ENCODE measurements at regions not wholly inside any gene's neighbourhood (a gene's known extent, or its start where the extent isn't known, plus 50 kb on each side); places are given as distances from the start of the nearest gene placed in this dataset.
"Not testable (repeated sequence)": the region's sequence is repeated elsewhere in the genome, so short reads cannot be mapped to it uniquely, and the experiment has no call there.

- no peak overlapping the region for H3K4me3 Mint-ChIP-seq
- peaks cover 0 to 5% (median 0%) of the 10 kb centered on the region in 3 donors for H3K27me3 Mint-ChIP-seq (ENCODE audit: low read depth in 3 of 3)
- H3K36me3 Mint-ChIP-seq: no peaks in the 10 kb centered on the region
- no peak for DNase-seq
- H3K27ac Mint-ChIP-seq: no peak overlapping the region
- H3K4me1 Mint-ChIP-seq: no peaks in the 10 kb centered on the region
- no peaks in the 10 kb centered on the region for H3K9me3 Mint-ChIP-seq
Measured at GRCh38 chr2:38243186-38243880, 133.7 kb downstream of the ATL2 start.

GRCh38 chr2:38239452-38239851 is 137.6 kb downstream of the ATL2 start:
- no peak overlapping the region for H3K27ac Mint-ChIP-seq
- H3K4me3 Mint-ChIP-seq: no peak overlapping the region
- H3K4me1 Mint-ChIP-seq: no peaks in the 10 kb centered on the region
- H3K27me3 Mint-ChIP-seq (ENCODE audit: low read depth in 3 of 3): peaks cover 0 to 7% (median 3%) of the 10 kb centered on the region in 3 donors
- DNase-seq: no peak
- no peaks in the 10 kb centered on the region for H3K36me3 Mint-ChIP-seq
- no peaks in the 10 kb centered on the region for H3K9me3 Mint-ChIP-seq

GRCh38 chr2:38238705-38239104 is 138.4 kb downstream of the ATL2 start:
- not testable (repeated sequence) for H3K4me3 Mint-ChIP-seq, H3K4me1 Mint-ChIP-seq, H3K27ac Mint-ChIP-seq, H3K9me3 Mint-ChIP-seq, DNase-seq, H3K36me3 Mint-ChIP-seq
- peaks cover 0 to 10% (median 5%) of the 10 kb centered on the region in 3 donors for H3K27me3 Mint-ChIP-seq (ENCODE audit: low read depth in 3 of 3)

- Mint-ChIP-seq H3K36me3 (no peaks in the 10 kb centered on the region), H3K27me3 (ENCODE audit: low read depth in 3 of 3) (peaks cover 0 to 15% (median 11%) of the 10 kb centered on the region in 3 donors), H3K9me3 (no peaks in the 10 kb centered on the region), H3K27ac (no peak overlapping the region), H3K4me3 (no peak overlapping the region), H3K4me1 (no peaks in the 10 kb centered on the region)
- no peak for DNase-seq
Measured at GRCh38 chr2:38237311-38237710, 139.8 kb downstream of the ATL2 start.

- Mint-ChIP-seq H3K9me3 (no peaks in the 10 kb centered on the region), H3K4me3 (no peak overlapping the region), H3K36me3 (no peaks in the 10 kb centered on the region), H3K27ac (no peak overlapping the region), H3K4me1 (no peaks in the 10 kb centered on the region), H3K27me3 (ENCODE audit: low read depth in 3 of 3) (peaks cover 0 to 11% (median 10%) of the 10 kb centered on the region in 3 donors)
- no peak for DNase-seq
Measured at GRCh38 chr2:38233231-38233983, 143.7 kb downstream of the ATL2 start.

GRCh38 chr2:38232454-38232853 is 144.6 kb downstream of the ATL2 start:
- no peak overlapping the region for H3K4me3 Mint-ChIP-seq
- H3K27me3 Mint-ChIP-seq (ENCODE audit: low read depth in 3 of 3): peaks cover 0 to 11% (median 10%) of the 10 kb centered on the region in 3 donors

GRCh38 chr2:38230756-38231155 is 146.3 kb downstream of the ATL2 start:
- Mint-ChIP-seq H3K9me3 (peaks cover 0 to under 1% (median 0%) of the 10 kb centered on the region in 6 donors), H3K4me3 (no peak overlapping the region), H3K4me1 (no peaks in the 10 kb centered on the region), H3K27me3 (ENCODE audit: low read depth in 3 of 3) (peaks cover 3 to 10% (median 8%) of the 10 kb centered on the region in 3 donors), H3K36me3 (no peaks in the 10 kb centered on the region), H3K27ac (no peak overlapping the region)
- no peak for DNase-seq

More at GRCh38 chr2:38232454-38232853, 144.6 kb downstream of the ATL2 start:
- Mint-ChIP-seq H3K9me3 (no peaks in the 10 kb centered on the region), H3K27ac (no peak overlapping the region), H3K36me3 (no peaks in the 10 kb centered on the region), H3K4me1 (no peaks in the 10 kb centered on the region)
- no peak for DNase-seq

GRCh38 chr2:38228753-38229152 is 148.3 kb downstream of the ATL2 start:
- peaks cover 0 to 2% (median 0%) of the 10 kb centered on the region in 6 donors for H3K9me3 Mint-ChIP-seq
- DNase-seq: no peak
- H3K4me3 Mint-ChIP-seq: no peak overlapping the region
- no peak overlapping the region for H3K27ac Mint-ChIP-seq
- H3K4me1 Mint-ChIP-seq: no peaks in the 10 kb centered on the region
- no peaks in the 10 kb centered on the region for H3K36me3 Mint-ChIP-seq
- H3K27me3 Mint-ChIP-seq (ENCODE audit: low read depth in 3 of 3): peaks cover 9 to 13% (median 9%) of the 10 kb centered on the region in 3 donors

GRCh38 chr2:38224821-38225437 is 149.0 kb upstream of the CYP1B1 start:
- no peaks in the 10 kb centered on the region for H3K4me1 Mint-ChIP-seq
- peaks cover 2 to 5% (median 4%) of the 10 kb centered on the region in 6 donors for H3K9me3 Mint-ChIP-seq
- no peak overlapping the region for H3K27ac Mint-ChIP-seq
- no peak for DNase-seq
- H3K36me3 Mint-ChIP-seq: peaks cover 0 to 3% (median 0%) of the 10 kb centered on the region in 3 donors
- H3K4me3 Mint-ChIP-seq: no peak overlapping the region
- peaks cover 6 to 13% (median 9%) of the 10 kb centered on the region in 3 donors for H3K27me3 Mint-ChIP-seq (ENCODE audit: low read depth in 3 of 3)

GRCh38 chr2:38224181-38224580 is 148.2 kb upstream of the CYP1B1 start:
- Mint-ChIP-seq H3K4me3 (no peak overlapping the region), H3K27ac (no peak overlapping the region), H3K4me1 (no peaks in the 10 kb centered on the region), H3K36me3 (peaks cover 0 to 3% (median 2%) of the 10 kb centered on the region in 3 donors), H3K9me3 (peaks cover 2 to 12% (median 6%) of the 10 kb centered on the region in 6 donors), H3K27me3 (ENCODE audit: low read depth in 3 of 3) (peaks cover 6 to 16% (median 13%) of the 10 kb centered on the region in 3 donors)
- DNase-seq: no peak

- peaks cover 6 to 16% (median 13%) of the 10 kb centered on the region in 3 donors for H3K27me3 Mint-ChIP-seq (ENCODE audit: low read depth in 3 of 3)
- H3K27ac Mint-ChIP-seq: no peak overlapping the region
- no peak overlapping the region for H3K4me3 Mint-ChIP-seq
Measured at GRCh38 chr2:38223256-38223655, 147.3 kb upstream of the CYP1B1 start.

GRCh38 chr2:38220164-38220563 is 144.2 kb upstream of the CYP1B1 start:
- peaks cover 2 to 13% (median 6%) of the 10 kb centered on the region in 6 donors for H3K9me3 Mint-ChIP-seq
- no peak overlapping the region for H3K27ac Mint-ChIP-seq
- H3K27me3 Mint-ChIP-seq (ENCODE audit: low read depth in 3 of 3): peaks cover 7 to 14% (median 10%) of the 10 kb centered on the region in 3 donors
- H3K4me3 Mint-ChIP-seq: no peak overlapping the region
- no peaks in the 10 kb centered on the region for H3K4me1 Mint-ChIP-seq
- no peak for DNase-seq
- H3K36me3 Mint-ChIP-seq: peaks cover 0 to 5% (median 3%) of the 10 kb centered on the region in 3 donors

More at GRCh38 chr2:38223256-38223655, 147.3 kb upstream of the CYP1B1 start:
- no peak for DNase-seq
- H3K36me3 Mint-ChIP-seq: peaks cover 0 to 5% (median 3%) of the 10 kb centered on the region in 3 donors
- H3K9me3 Mint-ChIP-seq: peaks cover 2 to 13% (median 6%) of the 10 kb centered on the region in 6 donors
- no peaks in the 10 kb centered on the region for H3K4me1 Mint-ChIP-seq

GRCh38 chr2:38218995-38219394 is 143.0 kb upstream of the CYP1B1 start:
- Mint-ChIP-seq H3K36me3 (peaks cover 0 to 5% (median 3%) of the 10 kb centered on the region in 3 donors), H3K9me3 (peaks cover 2 to 13% (median 6%) of the 10 kb centered on the region in 6 donors), H3K4me1 (peaks cover 0 to under 1% of the 10 kb centered on the region in 2 donors), H3K4me3 (no peak overlapping the region), H3K27me3 (ENCODE audit: low read depth in 3 of 3) (peaks cover 7 to 10% (median 8%) of the 10 kb centered on the region in 3 donors), H3K27ac (no peak overlapping the region)
- DNase-seq: no peak

GRCh38 chr2:38218591-38218991 is 142.6 kb upstream of the CYP1B1 start:
- Mint-ChIP-seq H3K4me3 (no peak overlapping the region), H3K27ac (no peak overlapping the region), H3K4me1 (peaks cover 4% of the 10 kb centered on the region in 2 donors), H3K9me3 (peaks cover 2 to 13% (median 6%) of the 10 kb centered on the region in 6 donors), H3K27me3 (ENCODE audit: low read depth in 3 of 3) (peaks cover 7 to 10% (median 7%) of the 10 kb centered on the region in 3 donors), H3K36me3 (peaks cover 0 to 5% (median 3%) of the 10 kb centered on the region in 3 donors)
- DNase-seq: no peak
